GM12874 (cell line): ENCODE measurements at regions not wholly inside any gene's neighbourhood (a gene's known extent, or its start where the extent isn't known, plus 50 kb on each side); places are given as distances from the start of the nearest gene placed in this dataset.

Experiments
- CTCF ChIP-seq: IDR thresholded peaks from 2 replicates; pipeline ENCODE4 v1.5.1; 2011; ENCODE audit warnings: low read depth, mild to moderate bottlenecking, control low read depth, low read length, moderate library complexity; ENCODE audit not compliant: insufficient read depth

- no peak for TF ChIP-seq CTCF
Measured at GRCh38 chr12:76216585-76217472, 131.4 kb downstream of the BBS10 start.

- no peak for TF ChIP-seq CTCF
Measured at GRCh38 chr12:76208129-76208528, 123.6 kb upstream of the NAP1L1 start.

- TF ChIP-seq CTCF: no peak
Measured at GRCh38 chr12:76206677-76207072, 122.2 kb upstream of the NAP1L1 start.

GRCh38 chr12:76206039-76206676 lies 121.7 kb upstream of the NAP1L1 start:
- no peak for TF ChIP-seq CTCF

- TF ChIP-seq CTCF: no peak
Measured at GRCh38 chr12:76202621-76203020, 118.1 kb upstream of the NAP1L1 start.

GRCh38 chr12:76201758-76202157 lies 117.3 kb upstream of the NAP1L1 start:
- no peak for TF ChIP-seq CTCF

- TF ChIP-seq CTCF: no peak
Measured at GRCh38 chr12:76201316-76201715, 116.8 kb upstream of the NAP1L1 start.
